Spleen (tissue), 11 donors: ENCODE measurements at regions not wholly inside any gene's neighbourhood (a gene's known extent, or its start where the extent isn't known, plus 50 kb on each side); places are given as distances from the start of the nearest gene placed in this dataset.

Experiments
- DNase-seq: peaks from one replicate; pipeline ENCODE4 v3.0.0-alpha.2; 2020
- H3K27ac ChIP-seq, 8 donors: fragments of 200-600 bp; sonication (generic) in 7 of 8; 1 replicate in 4 of 8; 2 replicates in 4 of 8; pipeline versions ENCODE4 v1.5.0 to v1.8.0; 2016 to 2021; ENCODE audit warnings: inconsistent platforms in 4 of 8, mild to moderate bottlenecking in 4 of 8, moderate library complexity in 1 of 8
- H3K27me3 ChIP-seq, 7 donors: fragments of 200-600 bp; sonication (generic) in 6 of 7; replicated peaks in 1 of 7; 1 replicate in 4 of 7; 2 replicates in 3 of 7; pipeline versions ENCODE4 v1.5.0 to v1.8.0; 2016 to 2021; ENCODE audit warnings: inconsistent platforms in 3 of 7, mild to moderate bottlenecking in 1 of 7
- H3K36me3 ChIP-seq, 6 donors: fragments of 200-600 bp; sonication (generic) in 5 of 6; 1 replicate in 4 of 6; 2 replicates in 2 of 6; pipeline versions ENCODE4 v1.5.0 to v1.8.0; 2016 to 2021; ENCODE audit warnings: inconsistent platforms in 2 of 6
- H3K4me1 ChIP-seq, 6 donors: fragments of 200-600 bp; sonication (generic) in 5 of 6; 1 replicate in 3 of 6; 2 replicates in 3 of 6; pipeline versions ENCODE4 v1.5.0 to v1.8.0; 2016 to 2021; ENCODE audit warnings: inconsistent platforms in 3 of 6
- H3K4me3 ChIP-seq, 8 donors: fragments of 200-600 bp; sonication (generic) in 7 of 8; 1 replicate in 4 of 8; 2 replicates in 4 of 8; pipeline versions ENCODE4 v1.5.0 to v1.8.0; 2016 to 2021; ENCODE audit warnings: inconsistent platforms in 4 of 8, mild to moderate bottlenecking in 4 of 8, moderate library complexity in 2 of 8
- H3K9me3 ChIP-seq, 8 donors: fragments of 200-600 bp; sonication (generic) in 7 of 8; 1 replicate in 4 of 8; 2 replicates in 4 of 8; pipeline versions ENCODE4 v1.5.0 to v1.8.0; 2016 to 2021; ENCODE audit warnings: inconsistent platforms in 4 of 8
- CTCF ChIP-seq, 11 experiments: fragments of 200-600 bp in 7 of 11; fragments of 450-650 bp in 4 of 11; sonication (generic) in 4 of 11; IDR thresholded peaks in 8 of 11; conservative IDR thresholded peaks in 3 of 11; 1 replicate in 7 of 11; 2 replicates in 4 of 11; pipeline versions ENCODE4 v1.4.0 to v1.8.0; 2016 to 2021; ENCODE audit warnings: antibody characterized with exemption in 11 of 11, inconsistent platforms in 4 of 11, mild to moderate bottlenecking in 1 of 11
- POLR2A ChIP-seq, 3 donors: fragments of 450-650 bp; IDR thresholded peaks; one replicate each; pipeline ENCODE4 v1.5.1; 2017; ENCODE audit warnings: antibody characterized with exemption in 3 of 3, mild to moderate bottlenecking in 1 of 3
- POLR2AphosphoS5 ChIP-seq, 3 donors: sonication (generic); formaldehyde crosslinking; IDR thresholded peaks; one replicate each; pipeline ENCODE4 v1.5.1; 2017; ENCODE audit warnings: antibody characterized with exemption in 3 of 3
- WGBS, 5 donors: extraction: QIAGEN DNeasy Blood & Tissue Kit in 3 of 5; methylation state at CpG; one replicate each; pipeline versions ENCODE4 v1.1.5 to v1.1.7; 2013 to 2018; 5-methylcytosine and 5-hydroxymethylcytosine counted together
- intact Hi-C: fragments of 100-400 bp; cut with DNase I; formaldehyde crosslinking; loops from one replicate; pipeline ENCODE4 v1.15.0; 2023; ENCODE audit warnings: low total_unique reads
- donor health status: healthy with polysubstance abuse.
- donor health status: DM: no; HTN: no; CAD: no; lungs with moderate emphysema.
- donor health status: DM: no; HTN: no; CAD: no.
- donor health status: Bipolar disorder and iron deficiency.
- donor health status: healthy.
- donor health status: DM: no; HTN: no; CAD: no.
- donor health status: DM: yes; HTN: yes; CAD: no.

DNA sequence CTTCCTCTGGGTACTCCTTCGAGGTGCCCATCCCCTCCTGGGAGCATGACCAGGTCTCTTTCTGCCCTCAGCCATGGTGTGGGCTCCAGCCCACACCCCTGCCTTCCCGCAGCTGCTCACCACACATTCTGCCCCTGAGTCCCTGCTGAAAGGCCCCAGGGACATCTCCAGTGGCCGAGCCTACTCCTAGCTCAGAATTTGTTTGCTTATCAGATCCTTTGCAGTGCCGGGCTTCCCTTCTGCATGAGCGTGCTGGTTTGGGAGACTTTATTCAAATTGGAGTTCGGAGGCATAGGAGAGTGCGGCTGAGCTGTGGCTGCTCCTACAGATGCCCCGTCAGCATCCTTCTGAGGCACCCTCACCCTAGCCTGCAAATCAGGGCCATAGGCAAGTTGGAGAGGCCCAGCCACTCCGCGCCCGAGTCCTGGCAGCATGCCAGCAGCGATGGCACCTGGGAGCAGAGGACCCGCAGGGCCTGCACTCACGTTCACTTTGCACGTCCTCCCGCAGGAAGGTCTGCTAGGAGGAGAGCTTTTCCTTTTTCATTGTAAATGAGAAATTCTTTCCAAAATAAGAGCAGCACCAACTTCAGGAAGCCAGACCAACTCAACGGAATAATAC, 327.3 kb downstream of the QKI start:
- peaks cover 0 to 13% (median 0%) of the 10 kb centered on the region in 7 donors for H3K27me3 ChIP-seq
- no peaks in the 10 kb centered on the region for H3K4me1 ChIP-seq
- intact Hi-C loops: no loop called here
- H3K36me3 ChIP-seq: no peaks in the 10 kb centered on the region
- no peak for DNase-seq
- WGBS, 5 donors: 69 to 83% (median 81%) methylated on average over 11 to 17 of the region's 17 CpGs
- TF ChIP-seq POLR2AphosphoS5 (IDR thresholded peaks at IDR 0.05): no peak
- no peak for TF ChIP-seq CTCF (IDR thresholded peaks at IDR 0.05 in 8 of 11, conservative IDR thresholded peaks at IDR 0.05 in 3 of 11)
- no peak for TF ChIP-seq POLR2A (IDR thresholded peaks at IDR 0.05)
- no peak overlapping the region for H3K27ac ChIP-seq
- no peak overlapping the region for H3K4me3 ChIP-seq
- H3K9me3 ChIP-seq: no peaks in the 10 kb centered on the region

GRCh38 chr6:163741342-163741741, 326.8 kb downstream of the QKI start:
- TF ChIP-seq POLR2A (IDR thresholded peaks at IDR 0.05) (no peak), CTCF (IDR thresholded peaks at IDR 0.05 in 8 of 11, conservative IDR thresholded peaks at IDR 0.05 in 3 of 11) (no peak), POLR2AphosphoS5 (IDR thresholded peaks at IDR 0.05) (no peak)
- intact Hi-C loops: no loop called here
- Histone ChIP-seq H3K4me3 (no peak overlapping the region), H3K9me3 (no peaks in the 10 kb centered on the region), H3K4me1 (no peaks in the 10 kb centered on the region), H3K27me3 (peaks cover 0 to 13% (median 0%) of the 10 kb centered on the region in 7 donors), H3K36me3 (no peaks in the 10 kb centered on the region), H3K27ac (no peak overlapping the region)
- 91 to 95% (median 91%) methylated on average over 5 of the region's 5 CpGs for WGBS, 5 donors
- no peak for DNase-seq

DNA sequence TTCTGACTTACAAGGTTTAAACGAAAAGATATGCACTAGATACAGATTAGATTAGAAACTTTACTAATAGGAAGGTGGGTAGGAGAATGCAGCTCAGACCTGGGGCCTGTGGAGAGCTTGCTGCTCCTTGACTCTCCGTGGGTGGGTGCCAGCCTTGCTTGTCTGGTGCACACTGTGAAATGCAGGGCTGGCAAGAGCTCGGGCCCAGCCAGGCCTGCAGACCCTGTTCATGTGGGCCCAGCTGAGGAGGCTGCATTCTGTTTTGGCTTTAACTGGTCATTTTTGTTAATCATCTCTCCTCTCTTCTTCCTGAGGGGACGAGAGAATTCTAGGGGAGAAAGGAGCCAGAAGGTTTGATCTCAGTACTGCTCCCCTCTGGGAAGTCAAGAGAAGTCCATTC, 325.4 kb downstream of the QKI start:
- Histone ChIP-seq H3K9me3 (no peaks in the 10 kb centered on the region), H3K36me3 (no peaks in the 10 kb centered on the region), H3K4me3 (no peak overlapping the region), H3K27ac (no peak overlapping the region), H3K4me1 (no peaks in the 10 kb centered on the region), H3K27me3 (peaks cover 0 to 11% (median 0%) of the 10 kb centered on the region in 7 donors)
- TF ChIP-seq CTCF (IDR thresholded peaks at IDR 0.05 in 8 of 11, conservative IDR thresholded peaks at IDR 0.05 in 3 of 11) (no peak), POLR2A (IDR thresholded peaks at IDR 0.05) (no peak), POLR2AphosphoS5 (IDR thresholded peaks at IDR 0.05) (no peak)
- peak; percentile 52 for DNase-seq
- WGBS, 5 donors: 86 to 96% (median 89%) methylated on average over 4 of the region's 4 CpGs
- intact Hi-C loops: no loop called here

GRCh38 chr6:163739408-163739725, 324.8 kb downstream of the QKI start:
- H3K4me1 ChIP-seq: no peaks in the 10 kb centered on the region
- intact Hi-C loops: no loop called here
- peaks cover 0 to 7% (median 0%) of the 10 kb centered on the region in 7 donors for H3K27me3 ChIP-seq
- no peak for TF ChIP-seq CTCF (IDR thresholded peaks at IDR 0.05 in 8 of 11, conservative IDR thresholded peaks at IDR 0.05 in 3 of 11)
- H3K9me3 ChIP-seq: no peaks in the 10 kb centered on the region
- no peaks in the 10 kb centered on the region for H3K36me3 ChIP-seq
- no peak overlapping the region for H3K4me3 ChIP-seq
- DNase-seq: no peak
- H3K27ac ChIP-seq: no peak overlapping the region
